ENCODE measurements at regions not wholly inside any gene's neighbourhood (a gene's known extent, or its start where the extent isn't known, plus 50 kb on each side); places are given as distances from the start of the nearest gene placed in this dataset.

GRCh38 chr12:98453070-98453469 is 62.3 kb upstream of the TMPO start:
- no peak for TF ChIP-seq CTCF (IDR thresholded peaks at IDR 0.05 in 4 of 5, conservative IDR thresholded peaks at IDR 0.05 in 1 of 5)
- no peak for TF ChIP-seq POLR2A (IDR thresholded peaks at IDR 0.05)
